C4-2B (cell line): ENCODE measurements at regions not wholly inside any gene's neighbourhood (a gene's known extent, or its start where the extent isn't known, plus 50 kb on each side); places are given as distances from the start of the nearest gene placed in this dataset.

Experiments used
- CTCF ChIP-seq: fragments of 450-650 bp; conservative IDR thresholded peaks from 2 replicates; pipeline ENCODE4 v1.5.1; 2017; ENCODE audit warnings: mild to moderate bottlenecking
- ZFX ChIP-seq: fragments of 450-650 bp; IDR thresholded peaks from 2 replicates; pipeline ENCODE4 v1.6.1; 2017

GRCh38 chr5:66252849-66253248, 108.7 kb downstream of the SREK1 start:
- TF ChIP-seq CTCF (no peak), ZFX (no peak)
